ENCODE measurements at regions not wholly inside any gene's neighbourhood (a gene's known extent, or its start where the extent isn't known, plus 50 kb on each side); places are given as distances from the start of the nearest gene placed in this dataset.

- TF ChIP-seq POLR2A (IDR thresholded peaks at IDR 0.05; ENCODE audit: low read length) (no peak), GATA1 (IDR thresholded peaks at IDR 0.05; ENCODE audit: low read depth, low read length) (no peak)
These were observed 243.0 kb upstream of the MKI67 start for GRCh38 chr10:128369101-128369650.

Data from erythroblast (primary cell).